ENCODE measurements at regions not wholly inside any gene's neighbourhood (a gene's known extent, or its start where the extent isn't known, plus 50 kb on each side); places are given as distances from the start of the nearest gene placed in this dataset.
"Not testable (repeated sequence)": the region's sequence is repeated elsewhere in the genome, so short reads cannot be mapped to it uniquely, and the experiment has no call there.

DNA sequence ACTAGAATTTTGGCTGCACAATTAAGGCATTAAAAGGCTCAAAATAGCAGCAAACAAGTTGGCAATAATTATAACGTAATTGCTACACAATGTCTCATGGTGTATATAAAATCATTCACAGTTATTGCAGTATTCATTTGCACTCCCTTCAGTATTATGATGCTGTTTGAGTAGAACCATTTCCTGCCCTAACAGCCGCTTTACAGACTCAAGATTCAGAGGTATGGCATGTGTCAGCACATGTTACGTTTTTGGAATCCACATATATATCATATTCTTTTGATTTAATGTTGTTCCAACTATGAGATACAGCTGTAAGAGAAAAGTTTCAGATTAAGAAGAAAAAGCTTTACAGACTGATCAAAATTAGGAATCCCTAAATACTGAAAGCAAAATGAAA, 56.3 kb upstream of the NCKAP5 start:
- intact Hi-C loops (cut with micrococcal nuclease) = no loop called here

DNA sequence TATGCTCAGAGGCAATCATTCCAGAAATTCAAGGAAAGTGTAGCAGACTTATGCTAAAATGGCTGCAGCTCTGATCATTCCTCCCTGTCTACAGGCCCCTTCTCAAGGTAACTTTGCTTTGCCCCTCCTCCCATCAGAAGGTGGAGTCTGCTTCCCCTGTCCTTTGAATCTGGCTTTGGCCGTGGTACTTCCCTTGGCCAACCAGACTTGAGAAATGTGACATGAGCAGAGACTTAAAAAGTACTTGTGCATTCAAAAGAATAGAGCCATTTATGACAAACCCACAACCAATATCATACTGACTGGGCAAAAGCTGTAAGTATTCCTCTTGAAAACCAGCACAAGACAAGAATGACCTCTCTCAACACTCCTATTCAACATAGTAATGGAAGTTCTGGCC, 59.5 kb upstream of the NCKAP5 start:
- intact Hi-C loops (cut with micrococcal nuclease) = no loop called here

DNA sequence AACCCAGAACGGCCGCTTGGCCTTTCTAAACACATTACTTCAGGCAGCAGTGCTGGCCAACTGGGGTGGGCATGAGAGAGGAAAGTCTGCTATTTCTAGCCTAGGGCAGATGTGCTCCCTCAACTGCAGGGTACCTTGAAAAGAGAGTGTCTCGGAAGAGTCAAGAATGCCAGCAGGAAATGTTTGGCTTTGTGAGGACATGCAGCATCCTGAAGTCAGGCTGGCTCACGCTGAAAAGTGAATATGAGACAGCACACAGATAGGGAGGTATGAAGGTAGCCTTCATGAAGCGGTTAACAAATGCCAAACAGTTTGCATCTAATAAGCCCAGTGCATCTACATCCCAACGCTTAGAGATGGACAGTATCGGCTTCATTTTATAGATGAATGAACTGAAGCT, 65.0 kb upstream of the NCKAP5 start:
- intact Hi-C loops (cut with micrococcal nuclease) = no loop called here

DNA sequence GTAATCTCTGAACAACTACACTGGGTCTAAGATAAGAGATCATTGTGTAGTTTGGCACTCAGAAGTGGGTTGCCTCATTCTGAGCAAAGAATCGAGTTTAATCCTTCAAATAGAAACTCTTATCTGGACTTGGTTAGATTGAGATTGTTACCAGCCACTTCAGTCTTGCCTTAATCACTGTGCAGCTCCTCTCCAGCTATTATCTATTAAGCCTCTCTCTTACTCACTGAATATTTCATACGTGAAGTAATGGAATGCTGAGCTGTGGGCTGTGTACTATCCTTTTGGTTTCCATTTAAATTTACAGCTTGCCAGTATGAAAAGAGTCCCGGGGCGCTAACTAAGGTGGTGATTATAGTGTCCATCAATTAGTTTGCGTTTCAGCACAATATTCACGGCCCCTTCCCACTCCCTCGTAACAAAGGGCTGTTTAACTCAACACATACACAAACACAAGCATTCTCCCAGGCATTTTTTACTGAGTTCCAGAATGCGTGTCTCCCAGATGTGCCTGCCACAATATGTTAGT, 65.7 kb upstream of the NCKAP5 start:
- intact Hi-C loops (cut with micrococcal nuclease) = no loop called here

DNA sequence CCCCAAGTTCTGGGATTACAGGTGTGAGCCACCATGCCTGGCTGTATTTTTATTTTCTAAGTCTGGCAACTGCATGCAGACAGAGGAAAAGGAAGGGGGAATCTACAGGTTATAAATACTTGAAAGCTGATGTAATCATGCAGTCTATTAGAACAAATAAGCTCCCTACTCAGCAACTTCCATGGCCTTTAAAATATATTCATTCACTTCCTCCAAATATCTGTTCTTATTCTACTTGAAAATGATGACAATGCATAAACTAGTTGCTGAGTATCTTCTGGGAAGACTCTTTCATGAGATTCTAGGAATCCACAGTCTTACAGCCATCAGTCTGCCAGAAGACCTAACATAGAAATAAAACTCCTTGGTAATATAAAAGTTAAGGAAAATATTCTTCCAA, 66.9 kb upstream of the NCKAP5 start:
- intact Hi-C loops (cut with micrococcal nuclease) = no loop called here

DNA sequence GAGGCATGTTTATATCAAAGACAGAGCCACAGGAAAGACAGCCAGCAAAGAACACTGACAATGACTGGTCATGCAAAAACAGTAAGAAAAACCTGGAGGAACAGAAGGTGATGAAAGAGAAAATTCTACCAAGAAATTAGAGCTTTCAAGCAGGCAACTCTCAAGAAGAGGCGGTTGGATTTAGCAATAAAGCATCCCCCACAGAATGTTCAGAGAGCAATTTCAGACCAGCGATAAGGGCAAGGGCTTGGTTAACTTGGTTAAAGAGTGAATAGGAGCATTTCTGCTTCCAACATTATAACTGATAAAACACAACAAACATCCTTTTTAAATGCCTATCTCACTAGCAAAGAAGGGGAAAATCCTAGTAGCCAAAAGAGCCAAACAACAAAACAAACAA, 68.0 kb upstream of the NCKAP5 start:
- intact Hi-C loops (cut with micrococcal nuclease) = no loop called here

DNA sequence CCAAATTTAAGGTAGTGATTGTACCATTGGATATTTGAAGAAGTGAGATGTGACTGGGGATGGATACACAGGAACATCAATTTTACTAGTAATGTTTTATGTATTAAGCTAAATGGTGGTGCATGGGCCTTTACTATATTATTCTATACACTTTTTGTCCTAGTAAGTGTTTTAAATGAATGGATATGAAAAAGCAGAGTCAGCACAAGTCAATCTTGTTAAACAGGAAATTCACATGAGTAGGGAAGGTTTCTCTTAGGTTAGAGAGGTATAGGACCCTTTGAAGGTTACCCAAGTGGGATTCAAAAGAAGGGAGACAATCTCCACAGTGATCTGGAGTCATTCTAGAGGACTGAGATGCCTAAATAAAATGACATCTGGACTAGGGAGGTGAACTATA, 71.8 kb upstream of the NCKAP5 start:
- intact Hi-C loops (cut with micrococcal nuclease) = no loop called here

DNA sequence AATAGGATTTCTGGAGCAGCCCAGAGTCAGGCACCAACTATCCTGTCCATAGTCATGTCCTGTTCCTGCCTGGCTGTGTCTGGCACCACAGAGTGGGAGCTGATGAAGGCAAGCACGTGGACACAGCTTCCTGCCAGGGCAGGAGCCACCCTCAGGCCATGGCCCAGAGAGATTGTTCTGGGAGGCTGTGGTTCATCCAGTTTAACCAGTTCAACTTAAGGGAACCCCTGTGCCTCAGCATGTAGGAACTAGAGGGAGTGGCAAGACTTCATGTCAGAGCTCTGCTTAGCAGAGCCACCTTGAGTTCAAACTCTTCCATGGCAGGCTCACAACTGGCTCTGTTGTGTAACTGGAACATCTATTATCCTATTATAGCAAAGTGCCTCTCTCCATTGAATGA, 73.2 kb upstream of the NCKAP5 start:
- intact Hi-C loops (cut with micrococcal nuclease) = no loop called here

DNA sequence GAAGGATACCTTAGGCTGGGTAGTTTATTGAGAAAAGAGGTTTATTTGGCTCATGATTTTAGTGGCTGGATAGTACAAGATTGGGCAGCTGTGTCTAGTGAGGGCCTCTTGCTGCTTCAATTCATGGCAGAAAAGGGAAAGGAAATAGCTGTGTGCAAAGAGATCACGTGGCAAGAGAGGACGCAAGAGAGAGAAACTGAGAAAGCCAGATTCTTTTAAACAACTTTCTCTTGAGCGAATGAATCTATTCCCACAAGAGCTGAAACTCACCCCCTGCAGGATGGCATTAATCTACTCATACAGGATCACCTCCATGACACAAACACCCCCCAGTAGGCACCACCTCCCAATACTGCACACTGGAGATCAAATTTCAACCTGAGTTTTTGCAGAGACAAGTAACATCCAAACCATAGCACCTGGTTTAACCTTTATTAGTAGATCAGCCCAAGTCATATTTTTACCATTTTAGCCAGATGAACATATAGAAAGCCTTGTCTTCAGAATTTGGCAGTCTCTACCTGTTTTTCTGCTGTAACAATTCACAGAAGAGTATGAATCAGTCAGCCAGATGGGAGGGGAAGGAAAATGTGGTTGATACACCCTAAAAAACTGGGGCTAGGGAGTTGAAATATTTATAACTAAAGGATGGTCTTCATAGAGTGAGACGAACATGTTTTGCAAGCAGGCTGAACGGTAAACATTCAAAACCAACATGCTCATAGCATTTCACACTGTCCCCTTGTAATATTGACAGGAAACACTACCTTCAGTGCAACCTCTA, 73.9 kb upstream of the NCKAP5 start:
- intact Hi-C loops (cut with micrococcal nuclease) = no loop called here

DNA sequence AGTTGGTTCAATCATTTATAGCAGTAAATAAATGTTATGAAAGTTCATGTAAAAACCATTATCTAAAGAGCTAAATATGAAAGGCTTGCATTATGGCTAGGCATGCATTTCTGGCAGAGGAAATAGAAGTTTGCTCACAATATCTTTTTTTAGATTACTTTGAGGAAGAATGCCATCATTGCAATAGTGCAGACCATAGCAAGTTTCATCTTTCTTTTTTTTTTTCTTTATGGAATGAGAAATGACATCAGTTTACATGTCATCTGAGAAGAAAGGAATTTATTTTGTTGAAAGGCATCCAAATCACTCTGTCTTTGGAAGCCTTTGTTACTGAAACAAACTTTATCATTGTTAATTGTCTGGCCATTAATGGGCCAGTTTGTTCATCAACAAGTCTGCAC, 74.5 kb upstream of the NCKAP5 start:
- intact Hi-C loops (cut with micrococcal nuclease) = no loop called here

DNA sequence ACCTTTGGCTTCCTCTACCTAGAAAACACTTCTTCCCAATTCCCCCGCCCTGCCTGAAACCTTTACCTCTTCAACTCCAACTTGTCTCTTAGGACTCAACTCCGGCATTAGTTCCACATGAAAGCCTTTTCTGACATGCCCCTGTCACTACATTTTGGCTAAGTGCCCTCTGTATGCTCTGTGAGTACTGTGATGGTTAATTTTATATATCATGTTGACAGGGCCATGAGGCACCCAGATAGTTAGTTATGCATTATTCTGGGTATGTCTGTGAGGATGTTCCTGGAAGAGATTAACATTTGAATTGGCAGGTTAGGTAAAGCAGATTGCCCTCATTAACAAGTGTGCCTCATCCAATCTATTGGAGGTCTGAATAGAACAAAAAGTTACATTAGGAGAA, 75.6 kb upstream of the NCKAP5 start:
- intact Hi-C loops (cut with micrococcal nuclease) = no loop called here

DNA sequence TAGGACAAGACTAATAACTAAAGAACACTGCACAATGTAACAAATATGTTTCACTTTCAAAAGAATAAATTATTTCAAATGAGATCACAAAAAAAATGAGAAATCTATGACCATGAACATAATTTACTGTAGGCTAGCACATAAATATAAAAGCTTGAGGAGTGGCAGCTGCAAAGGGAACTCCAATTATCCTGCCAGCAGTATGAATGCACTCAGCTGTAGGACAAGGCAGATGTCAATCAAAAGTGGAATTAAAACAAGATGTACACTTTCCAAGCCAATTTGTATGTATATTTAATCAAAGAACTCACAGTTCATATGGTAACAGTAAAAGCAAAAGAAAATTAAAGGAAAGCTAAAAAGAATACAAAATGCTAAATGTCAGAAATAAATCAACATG, 76.6 kb upstream of the NCKAP5 start:
- intact Hi-C loops (cut with micrococcal nuclease) = no loop called here

DNA sequence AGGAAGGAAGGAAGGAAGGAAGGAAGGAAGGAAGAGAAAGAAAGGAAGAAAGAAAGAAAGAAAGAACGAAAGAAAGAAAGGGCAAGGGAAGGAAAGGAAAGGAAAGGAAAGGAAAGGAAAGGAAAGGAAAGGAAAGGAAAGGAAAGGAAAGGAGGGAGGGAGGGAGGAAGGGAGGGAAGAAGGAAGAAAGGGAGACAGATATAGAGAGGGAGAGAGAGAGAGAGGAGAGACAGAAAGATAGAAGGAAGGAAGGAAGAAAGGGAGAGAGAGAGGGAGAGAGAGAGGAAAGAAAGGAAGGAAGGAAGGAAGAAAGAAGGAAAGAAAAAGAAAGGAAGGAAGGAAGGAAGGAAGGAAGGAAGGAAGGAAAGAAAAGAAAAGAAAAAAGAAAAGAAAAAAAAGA, 79.1 kb upstream of the NCKAP5 start:
- intact Hi-C loops (cut with micrococcal nuclease) = not testable (repeated sequence)

DNA sequence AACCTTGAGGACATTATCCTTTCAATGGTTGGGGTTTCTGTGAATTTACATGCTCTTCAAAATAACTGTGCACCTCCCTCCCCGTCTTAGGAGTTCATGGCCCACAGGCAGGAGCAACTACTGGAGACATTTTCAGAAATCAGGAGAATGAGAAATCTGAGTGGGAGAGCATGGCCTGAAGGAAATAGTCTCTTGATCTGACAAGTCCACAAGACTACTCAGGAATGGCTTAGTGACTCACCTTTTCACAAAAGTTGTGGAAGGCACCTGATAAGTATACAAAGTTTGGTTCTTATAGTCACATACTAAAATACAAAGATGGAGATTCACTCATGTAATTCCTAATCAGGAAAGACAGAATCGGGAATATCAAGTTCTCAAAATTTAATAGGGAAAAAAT, 83.6 kb upstream of the NCKAP5 start:
- intact Hi-C loops (cut with micrococcal nuclease) = no loop called here

DNA sequence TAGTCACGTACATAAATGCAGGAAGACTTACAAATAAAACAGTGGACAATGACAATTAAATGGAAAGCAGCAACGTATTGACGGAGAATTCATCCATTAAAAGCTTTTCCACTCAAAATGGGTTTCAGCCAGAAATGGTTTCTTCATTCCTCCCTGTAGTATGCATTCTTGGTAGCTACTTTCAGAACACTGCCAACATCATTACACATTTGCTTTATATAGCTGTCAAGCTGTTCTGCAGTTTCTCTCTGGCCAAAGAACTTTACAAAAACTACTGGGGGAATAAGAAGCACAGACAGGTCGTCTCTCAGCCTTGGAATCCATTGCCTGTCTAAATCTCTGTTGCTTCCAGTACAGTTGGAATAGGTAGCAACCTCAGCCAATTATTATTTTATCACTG, 84.1 kb upstream of the NCKAP5 start:
- intact Hi-C loops (cut with micrococcal nuclease) = no loop called here

DNA sequence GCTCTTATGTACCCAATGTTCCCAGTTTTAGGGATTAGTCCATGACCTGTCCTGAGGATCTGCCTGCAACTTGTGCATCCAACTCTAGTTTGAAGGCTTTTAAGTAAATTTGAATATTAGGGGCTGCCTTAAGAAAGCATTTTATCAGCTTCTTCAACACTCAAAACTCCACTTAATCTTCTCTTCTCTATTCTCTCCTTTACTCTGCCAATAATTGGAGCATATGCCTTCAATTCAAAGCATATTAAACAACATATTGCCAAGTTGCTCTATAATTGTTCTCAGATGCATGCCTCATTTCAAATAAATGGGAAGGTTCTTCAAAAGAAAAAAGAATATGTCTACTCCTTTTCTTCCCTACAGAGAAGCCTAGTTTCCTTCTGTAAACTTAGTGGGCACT, 84.8 kb upstream of the NCKAP5 start:
- intact Hi-C loops (cut with micrococcal nuclease) = no loop called here

DNA sequence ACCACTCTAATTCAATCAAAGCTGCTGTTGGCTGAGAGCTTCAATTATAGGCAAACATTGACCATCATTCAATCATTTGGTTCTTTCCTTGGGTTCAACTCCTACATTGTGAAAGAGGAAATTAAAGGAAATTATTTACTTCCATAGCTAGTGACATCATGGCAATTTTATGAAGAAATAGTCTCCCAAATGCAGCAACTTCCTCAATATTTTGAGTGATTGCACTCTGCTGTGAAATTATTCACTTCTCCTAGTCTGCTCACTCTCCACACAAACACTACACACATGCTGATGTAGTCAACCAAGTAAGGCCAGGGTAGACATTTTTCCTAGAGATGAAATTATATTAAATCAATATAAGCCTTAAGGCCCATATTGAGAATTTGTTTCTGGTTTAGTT, 86.7 kb upstream of the NCKAP5 start:
- intact Hi-C loops (cut with micrococcal nuclease) = no loop called here

DNA sequence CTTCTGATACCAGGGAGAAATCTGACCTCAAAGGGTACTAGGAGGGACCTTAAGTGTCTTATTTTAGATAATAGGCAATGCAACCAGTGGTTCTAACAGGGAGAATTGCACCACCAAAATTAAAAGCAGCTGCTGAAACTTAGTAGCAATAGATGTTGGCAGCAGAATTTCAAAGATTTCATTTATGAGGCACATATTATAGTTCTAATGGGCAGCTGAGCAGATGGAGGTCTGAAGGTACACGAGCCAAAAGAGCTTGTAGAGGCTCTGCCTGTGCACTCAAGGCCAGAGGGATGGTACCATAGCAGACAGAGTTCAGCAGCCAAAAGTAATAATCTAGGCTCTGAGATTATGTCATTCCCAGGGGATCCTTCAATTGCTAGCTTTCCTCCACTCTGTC, 87.3 kb upstream of the NCKAP5 start:
- intact Hi-C loops (cut with micrococcal nuclease) = no loop called here

DNA sequence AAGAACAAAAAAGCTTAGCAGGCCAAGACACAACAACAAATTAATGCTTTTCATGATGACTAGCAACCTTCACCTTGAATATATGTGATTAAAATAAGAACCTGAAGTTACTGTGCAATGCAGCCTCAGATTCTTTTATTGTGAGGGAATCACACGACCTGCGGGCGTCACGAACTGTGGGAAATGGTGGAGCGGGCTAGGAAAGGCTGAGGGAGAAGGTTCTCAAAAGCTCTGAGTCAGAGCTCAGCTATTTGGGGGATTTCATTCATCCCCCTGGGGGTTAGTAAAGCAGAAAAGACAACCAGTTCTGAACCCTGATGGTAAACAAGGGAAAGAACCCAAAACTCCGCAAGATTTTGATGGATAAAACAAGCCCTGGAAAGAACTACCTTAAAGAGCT, 89.3 kb upstream of the NCKAP5 start:
- intact Hi-C loops (cut with micrococcal nuclease) = no loop called here

DNA sequence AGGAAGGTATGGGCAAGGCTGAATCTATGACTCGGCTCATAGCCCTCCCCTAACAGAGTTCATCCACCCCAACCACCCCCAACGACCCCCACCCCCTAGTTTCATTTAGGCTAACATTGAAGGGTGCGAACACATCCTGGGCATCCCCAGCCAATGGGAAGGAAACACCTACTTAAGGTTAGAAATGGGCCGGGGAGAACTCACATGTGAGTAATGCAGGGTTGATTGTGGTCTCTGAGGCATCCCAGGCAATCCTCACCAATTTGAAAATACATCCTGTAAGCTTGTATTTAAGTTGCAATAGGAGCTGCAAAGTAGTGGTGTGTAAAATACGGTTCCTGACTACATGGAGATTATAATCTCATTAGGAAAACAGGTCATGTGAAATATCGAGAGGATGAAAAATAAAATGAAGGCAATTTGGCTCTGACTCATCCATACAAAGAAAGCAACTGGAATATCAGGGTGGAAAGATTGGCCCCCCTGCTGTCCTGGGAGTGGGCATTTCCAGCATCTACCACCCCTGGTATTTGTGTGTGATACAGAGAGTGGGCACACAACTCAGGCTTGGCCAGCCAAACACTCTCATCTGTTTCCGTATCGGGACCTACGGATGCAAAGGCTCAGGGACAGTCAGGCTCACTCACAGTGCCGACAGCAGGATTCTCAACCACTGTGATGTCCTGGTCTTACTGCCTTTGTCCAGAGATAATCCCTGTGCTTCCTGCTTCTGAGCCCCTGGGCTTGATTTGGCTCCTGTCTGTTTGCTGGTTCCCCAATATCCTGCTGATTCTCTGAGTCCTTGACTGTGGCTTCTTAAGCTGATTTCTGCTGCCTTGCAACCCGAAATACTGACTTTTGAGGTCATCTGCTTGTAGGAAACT, 90.0 kb upstream of the NCKAP5 start:
- intact Hi-C loops (cut with micrococcal nuclease) = no loop called here

DNA sequence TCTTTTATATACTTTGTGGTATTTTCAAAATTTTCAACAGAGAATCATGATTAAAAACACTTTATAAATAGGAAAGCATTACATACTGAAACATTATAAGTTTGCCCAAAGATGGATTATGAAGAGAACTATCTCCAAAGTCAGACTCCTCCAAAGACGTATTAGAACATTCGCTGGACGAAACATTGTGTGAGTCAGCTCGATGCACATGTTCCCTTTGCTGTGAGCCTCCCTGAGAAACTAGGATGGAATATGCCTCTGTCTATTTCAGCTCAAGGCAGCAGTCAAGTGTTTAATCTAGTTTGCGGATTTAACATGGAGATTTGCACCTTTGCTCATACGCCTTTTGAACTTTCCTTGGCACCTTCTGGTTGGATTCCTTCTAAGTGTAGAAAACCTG, 92.2 kb upstream of the NCKAP5 start:
- intact Hi-C loops (cut with micrococcal nuclease) = no loop called here

DNA sequence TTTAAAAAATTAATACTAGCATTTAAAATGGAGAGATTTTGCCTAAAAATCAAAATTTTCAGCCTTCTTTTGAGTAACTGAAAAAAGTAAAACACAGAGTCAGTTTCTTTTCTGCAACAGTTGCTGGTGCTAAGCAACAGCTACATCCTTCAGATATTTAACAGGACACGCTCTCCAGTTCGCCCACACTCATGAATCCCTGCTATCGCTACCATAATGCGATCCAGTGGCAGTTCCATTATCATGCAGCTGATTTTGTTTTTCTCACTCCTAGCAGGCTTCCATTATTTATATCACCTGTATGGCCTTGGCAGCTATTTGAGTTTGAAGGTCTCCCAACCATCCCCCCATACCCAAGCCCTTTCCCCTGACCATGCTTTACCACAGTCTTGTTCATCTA, 93.1 kb upstream of the NCKAP5 start:
- intact Hi-C loops (cut with micrococcal nuclease) = no loop called here

DNA sequence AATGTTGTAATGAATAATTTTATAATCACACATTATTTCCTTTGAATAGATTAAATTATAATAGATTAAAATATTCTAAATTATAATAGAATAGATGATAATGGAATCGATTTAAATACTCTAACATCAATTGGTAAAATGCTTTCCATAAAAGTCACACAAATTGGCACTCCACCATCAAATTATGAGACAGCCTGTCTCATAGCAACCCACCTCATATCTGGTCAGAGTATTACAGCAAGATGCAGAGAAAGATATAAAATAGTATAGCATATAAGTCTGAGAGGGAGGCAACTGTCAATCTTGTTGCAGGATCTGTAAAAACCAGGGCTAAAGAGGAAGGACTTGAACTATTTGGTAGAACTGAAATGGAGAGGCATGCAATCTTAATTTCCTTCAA, 98.4 kb upstream of the NCKAP5 start:
- intact Hi-C loops (cut with micrococcal nuclease) = no loop called here

All from T-helper 1 cell treated with Interleukin-12 subunit alpha and Interleukin-12 subunit beta and Interleukin-4 antibody, amounts not matched to agents 30 ng/mL and 1 ng/mL, for 36 hours (primary cell).